ENCODE measurements at regions not wholly inside any gene's neighbourhood (a gene's known extent, or its start where the extent isn't known, plus 50 kb on each side); places are given as distances from the start of the nearest gene placed in this dataset.

GRCh38 chr1:36714301-36714700 lies 231.6 kb upstream of the CSF3R start:
- 97% methylated on average over 2 of the region's 2 CpGs; no CpG with 5 or more reads in 1 of the 2 experiments for WGBS, 2 experiments (ENCODE audit: insufficient coverage in 1 of 2, insufficient read length in 1 of 2)
- Histone ChIP-seq H3K4me1 (ENCODE audit: control insufficient read depth, insufficient read depth, low read length) (peaks cover 15% of the 10 kb centered on the region), H3K4me3 (ENCODE audit: low read length) (no peak overlapping the region), H3K27ac (ENCODE audit: low read depth, low read length) (no peak overlapping the region), H3K9me3 (ENCODE audit: control insufficient read depth, low read length) (no peaks in the 10 kb centered on the region), H3K36me3 (ENCODE audit: control insufficient read depth, insufficient read depth, low read length) (no peaks in the 10 kb centered on the region), H3K27me3 (ENCODE audit: control insufficient read depth, insufficient read depth, low read length, poor library complexity, severe bottlenecking) (no peaks in the 10 kb centered on the region), H3K9ac (ENCODE audit: extremely low read depth, low read length, poor library complexity, severe bottlenecking) (no peak overlapping the region)
- Mint-ChIP-seq H3K4me3 (no peak overlapping the region), H3K27me3 (ENCODE audit: insufficient read depth) (peaks cover 3% of the 10 kb centered on the region), H3K9me3 (no peaks in the 10 kb centered on the region), H3K4me1 (peaks cover 46% of the 10 kb centered on the region), H3K36me3 (ENCODE audit: low read depth) (no peaks in the 10 kb centered on the region), H3K27ac (no peak overlapping the region)
- no peak for DNase-seq
- TF ChIP-seq, protein P1, sequence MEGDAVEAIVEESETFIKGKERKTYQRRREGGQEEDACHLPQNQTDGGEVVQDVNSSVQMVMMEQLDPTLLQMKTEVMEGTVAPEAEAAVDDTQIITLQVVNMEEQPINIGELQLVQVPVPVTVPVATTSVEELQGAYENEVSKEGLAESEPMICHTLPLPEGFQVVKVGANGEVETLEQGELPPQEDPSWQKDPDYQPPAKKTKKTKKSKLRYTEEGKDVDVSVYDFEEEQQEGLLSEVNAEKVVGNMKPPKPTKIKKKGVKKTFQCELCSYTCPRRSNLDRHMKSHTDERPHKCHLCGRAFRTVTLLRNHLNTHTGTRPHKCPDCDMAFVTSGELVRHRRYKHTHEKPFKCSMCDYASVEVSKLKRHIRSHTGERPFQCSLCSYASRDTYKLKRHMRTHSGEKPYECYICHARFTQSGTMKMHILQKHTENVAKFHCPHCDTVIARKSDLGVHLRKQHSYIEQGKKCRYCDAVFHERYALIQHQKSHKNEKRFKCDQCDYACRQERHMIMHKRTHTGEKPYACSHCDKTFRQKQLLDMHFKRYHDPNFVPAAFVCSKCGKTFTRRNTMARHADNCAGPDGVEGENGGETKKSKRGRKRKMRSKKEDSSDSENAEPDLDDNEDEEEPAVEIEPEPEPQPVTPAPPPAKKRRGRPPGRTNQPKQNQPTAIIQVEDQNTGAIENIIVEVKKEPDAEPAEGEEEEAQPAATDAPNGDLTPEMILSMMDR (conservative IDR thresholded peaks at IDR 0.05) = no peak

DNA sequence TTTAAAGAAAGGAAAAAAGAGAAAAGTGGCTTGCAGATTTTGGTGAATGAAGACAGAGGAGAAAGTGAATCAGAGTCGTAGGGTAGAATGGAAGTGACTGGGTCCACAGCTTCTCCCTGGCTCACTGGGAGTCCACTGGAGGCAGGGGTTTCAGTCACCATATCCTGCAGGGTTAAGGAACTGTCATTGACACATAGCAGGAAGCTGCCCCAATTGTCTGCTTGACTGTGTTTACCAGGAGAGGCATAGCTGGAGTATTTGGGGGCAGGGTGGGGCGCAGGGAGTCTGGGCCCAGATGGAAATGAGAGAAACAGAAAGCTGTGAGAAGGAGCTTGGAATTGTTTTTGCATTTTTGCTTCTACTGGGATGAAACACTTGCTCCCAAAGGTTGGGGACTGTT lies 228.8 kb upstream of the CSF3R start:
- DNase-seq = peak; percentile 76
- peaks cover 46% of the 10 kb centered on the region for H3K4me1 Mint-ChIP-seq
- no peaks in the 10 kb centered on the region for H3K9me3 ChIP-seq (ENCODE audit: control insufficient read depth, low read length)
- no peaks in the 10 kb centered on the region for H3K27me3 Mint-ChIP-seq (ENCODE audit: insufficient read depth)
- no peak overlapping the region for H3K9ac ChIP-seq (ENCODE audit: extremely low read depth, low read length, poor library complexity, severe bottlenecking)
- 0 to 45% methylated on average over 1 to 2 of the region's 2 CpGs for WGBS, 2 experiments (ENCODE audit: insufficient coverage in 1 of 2, insufficient read length in 1 of 2)
- H3K4me3 ChIP-seq (ENCODE audit: low read length) = no peak overlapping the region
- peak overlapping the region; percentile 92 for H3K27ac Mint-ChIP-seq
- H3K9me3 Mint-ChIP-seq = no peaks in the 10 kb centered on the region
- H3K27ac ChIP-seq (ENCODE audit: low read depth, low read length) = no peak overlapping the region
- H3K36me3 Mint-ChIP-seq (ENCODE audit: low read depth) = no peaks in the 10 kb centered on the region
- TF ChIP-seq, protein P1 (conservative IDR thresholded peaks at IDR 0.05) = no peak
- H3K36me3 ChIP-seq (ENCODE audit: control insufficient read depth, insufficient read depth, low read length) = no peaks in the 10 kb centered on the region
- peaks cover 15% of the 10 kb centered on the region for H3K4me1 ChIP-seq (ENCODE audit: control insufficient read depth, insufficient read depth, low read length)
- no peaks in the 10 kb centered on the region for H3K27me3 ChIP-seq (ENCODE audit: control insufficient read depth, insufficient read depth, low read length, poor library complexity, severe bottlenecking)
- H3K4me3 Mint-ChIP-seq = peak overlapping the region; percentile 11

DNA sequence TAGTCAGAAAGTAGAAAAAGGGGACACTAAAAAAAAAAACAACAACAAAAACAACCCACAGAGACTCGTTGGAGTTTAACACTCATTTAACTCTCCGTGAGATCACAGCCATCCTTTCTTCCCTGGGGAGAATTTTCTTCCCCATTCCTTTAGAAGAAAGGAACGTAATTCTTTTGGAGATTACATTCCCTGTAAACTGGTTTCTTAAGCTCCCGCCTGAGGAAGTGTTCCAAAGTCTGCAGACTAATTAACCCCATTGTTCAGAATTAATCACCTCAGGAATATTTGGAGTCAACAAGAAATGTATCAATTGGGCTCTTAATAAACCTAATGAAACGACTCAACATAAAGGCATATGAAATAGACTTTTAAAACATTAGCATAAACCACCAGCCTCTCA lies 228.2 kb upstream of the CSF3R start:
- Mint-ChIP-seq H3K4me1 (peaks cover 48% of the 10 kb centered on the region), H3K27me3 (ENCODE audit: insufficient read depth) (peaks cover 2% of the 10 kb centered on the region), H3K27ac (peak overlapping the region; percentile 92), H3K4me3 (peak overlapping the region; percentile 11), H3K9me3 (no peaks in the 10 kb centered on the region), H3K36me3 (ENCODE audit: low read depth) (no peaks in the 10 kb centered on the region)
- Histone ChIP-seq H3K9me3 (ENCODE audit: control insufficient read depth, low read length) (no peaks in the 10 kb centered on the region), H3K9ac (ENCODE audit: extremely low read depth, low read length, poor library complexity, severe bottlenecking) (no peak overlapping the region), H3K27me3 (ENCODE audit: control insufficient read depth, insufficient read depth, low read length, poor library complexity, severe bottlenecking) (no peaks in the 10 kb centered on the region), H3K36me3 (ENCODE audit: control insufficient read depth, insufficient read depth, low read length) (no peaks in the 10 kb centered on the region), H3K4me3 (ENCODE audit: low read length) (peak overlapping the region; percentile 46), H3K4me1 (ENCODE audit: control insufficient read depth, insufficient read depth, low read length) (peaks cover 15% of the 10 kb centered on the region), H3K27ac (ENCODE audit: low read depth, low read length) (no peak overlapping the region)
- TF ChIP-seq, protein P1 (conservative IDR thresholded peaks at IDR 0.05) = no peak
- WGBS, 2 experiments (ENCODE audit: insufficient coverage in 1 of 2, insufficient read length in 1 of 2) = 10 to 12% methylated on average over 2 to 5 of the region's 5 CpGs
- DNase-seq = no peak

Data from endodermal cell (in vitro differentiated cells).